IPS-18a (cell line): ENCODE measurements at regions not wholly inside any gene's neighbourhood (a gene's known extent, or its start where the extent isn't known, plus 50 kb on each side); places are given as distances from the start of the nearest gene placed in this dataset.

Source experiments
- H3K27ac ChIP-seq: one replicate; pipeline ENCODE4 v1.5.1; 2013; ENCODE audit warnings: low read length
- H3K27me3 ChIP-seq: one replicate; pipeline ENCODE4 v1.6.1; 2013; ENCODE audit warnings: mild to moderate bottlenecking, low read length; ENCODE audit not compliant: control insufficient read depth, insufficient read depth
- H3K36me3 ChIP-seq: one replicate; pipeline ENCODE4 v1.6.1; 2013; ENCODE audit warnings: low read depth, low read length; ENCODE audit not compliant: control insufficient read depth
- H3K4me1 ChIP-seq: one replicate; pipeline ENCODE4 v1.6.1; 2013; ENCODE audit warnings: low read depth, low read length; ENCODE audit not compliant: control insufficient read depth
- H3K4me3 ChIP-seq: one replicate; pipeline ENCODE4 v1.5.1; 2013; ENCODE audit warnings: low read length
- H3K9ac ChIP-seq: one replicate; pipeline ENCODE4 v1.6.1; 2013; ENCODE audit warnings: mild to moderate bottlenecking, low read length, moderate library complexity
- H3K9me3 ChIP-seq: one replicate; pipeline ENCODE4 v1.6.1; 2013; ENCODE audit warnings: low read depth, low read length; ENCODE audit not compliant: control insufficient read depth

GRCh38 chr18:66999003-66999402 is 395.1 kb upstream of the CDH19 start:
- Histone ChIP-seq H3K36me3 (no peaks in the 10 kb centered on the region), H3K4me3 (no peak overlapping the region), H3K4me1 (no peaks in the 10 kb centered on the region), H3K9me3 (no peaks in the 10 kb centered on the region), H3K27ac (no peak overlapping the region), H3K9ac (no peak overlapping the region), H3K27me3 (no peaks in the 10 kb centered on the region)

GRCh38 chr18:66995270-66995669 is 391.4 kb upstream of the CDH19 start:
- H3K36me3 ChIP-seq: no peaks in the 10 kb centered on the region
- H3K27ac ChIP-seq: no peak overlapping the region
- H3K4me1 ChIP-seq: no peaks in the 10 kb centered on the region
- H3K9me3 ChIP-seq: no peaks in the 10 kb centered on the region
- no peak overlapping the region for H3K4me3 ChIP-seq
- no peaks in the 10 kb centered on the region for H3K27me3 ChIP-seq
- no peak overlapping the region for H3K9ac ChIP-seq

- H3K27me3 ChIP-seq: no peaks in the 10 kb centered on the region
- H3K27ac ChIP-seq: no peak overlapping the region
- no peak overlapping the region for H3K9ac ChIP-seq
Observed at GRCh38 chr18:66994790-66995189, 390.9 kb upstream of the CDH19 start.

DNA sequence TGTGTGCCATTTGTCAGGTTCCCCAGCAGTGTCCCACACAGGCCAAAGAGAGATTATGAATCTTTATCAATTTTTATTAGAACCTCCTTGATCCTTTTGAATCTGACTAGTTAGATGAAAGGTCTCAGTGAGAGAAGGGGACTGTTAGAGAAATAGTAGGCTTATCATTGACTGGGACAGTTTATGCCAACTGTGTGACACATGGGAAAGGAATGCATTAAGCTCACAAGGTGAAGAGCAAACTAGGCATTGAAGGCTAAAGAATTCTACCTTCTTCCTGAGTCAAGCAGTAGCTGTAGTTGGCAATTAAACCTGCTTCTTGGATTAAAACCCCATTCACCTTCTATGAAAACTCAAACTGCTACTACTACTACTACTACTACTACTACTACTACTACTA is 389.6 kb upstream of the CDH19 start:
- Histone ChIP-seq H3K9me3 (no peaks in the 10 kb centered on the region), H3K9ac (no peak overlapping the region), H3K36me3 (no peaks in the 10 kb centered on the region), H3K4me1 (no peaks in the 10 kb centered on the region), H3K27ac (no peak overlapping the region), H3K4me3 (no peak overlapping the region), H3K27me3 (no peaks in the 10 kb centered on the region)

More at GRCh38 chr18:66994790-66995189, 390.9 kb upstream of the CDH19 start:
- Histone ChIP-seq H3K4me3 (no peak overlapping the region), H3K36me3 (no peaks in the 10 kb centered on the region), H3K9me3 (no peaks in the 10 kb centered on the region), H3K4me1 (no peaks in the 10 kb centered on the region)

GRCh38 chr18:66990909-66991308 is 387.0 kb upstream of the CDH19 start:
- H3K27me3 ChIP-seq: no peaks in the 10 kb centered on the region
- no peaks in the 10 kb centered on the region for H3K36me3 ChIP-seq
- no peak overlapping the region for H3K9ac ChIP-seq
- H3K9me3 ChIP-seq: no peaks in the 10 kb centered on the region
- no peaks in the 10 kb centered on the region for H3K4me1 ChIP-seq
- H3K4me3 ChIP-seq: no peak overlapping the region
- H3K27ac ChIP-seq: no peak overlapping the region

DNA sequence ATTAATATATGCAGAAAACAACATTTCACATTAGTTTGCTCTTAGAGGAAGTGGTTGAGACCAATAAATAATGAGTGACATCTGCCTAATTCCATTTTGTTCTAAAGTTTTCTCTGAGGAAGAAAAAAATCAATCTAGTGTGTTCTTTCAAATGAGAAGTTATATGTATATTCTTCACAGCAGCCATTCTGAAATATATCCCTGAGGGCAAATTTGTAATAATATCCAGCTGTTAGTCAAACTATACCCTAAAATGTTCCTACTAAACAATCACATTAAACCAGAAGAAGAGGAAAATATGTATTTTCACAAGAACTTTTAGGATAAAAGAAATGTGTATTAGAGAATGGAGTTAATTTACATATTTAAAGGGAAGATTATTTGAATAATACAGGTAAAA is 375.1 kb upstream of the CDH19 start:
- no peaks in the 10 kb centered on the region for H3K9me3 ChIP-seq
- H3K4me1 ChIP-seq: peaks cover 3% of the 10 kb centered on the region
- H3K4me3 ChIP-seq: no peak overlapping the region
- no peak overlapping the region for H3K27ac ChIP-seq
- H3K36me3 ChIP-seq: no peaks in the 10 kb centered on the region
- no peaks in the 10 kb centered on the region for H3K27me3 ChIP-seq
- no peak overlapping the region for H3K9ac ChIP-seq

DNA sequence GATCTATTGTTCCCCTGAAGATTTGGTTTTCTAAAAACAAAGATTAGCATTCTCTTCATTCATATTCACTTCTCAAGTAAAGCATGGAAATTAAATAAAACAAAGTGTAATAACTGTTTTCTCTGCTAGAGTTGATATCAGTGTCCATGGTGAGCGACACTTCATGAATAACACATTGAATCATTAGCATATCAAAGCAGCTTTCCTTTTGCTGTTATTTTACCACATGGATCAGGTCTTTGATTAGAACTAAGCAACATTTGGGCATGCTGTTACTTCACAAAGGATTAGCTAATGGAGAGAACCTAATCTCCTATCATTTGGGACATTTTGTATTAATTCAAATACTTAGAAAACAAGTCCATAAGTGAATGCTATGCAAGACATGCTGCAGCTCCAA is 368.8 kb upstream of the CDH19 start:
- no peak overlapping the region for H3K9ac ChIP-seq
- H3K4me3 ChIP-seq: no peak overlapping the region
- no peaks in the 10 kb centered on the region for H3K27me3 ChIP-seq
- peaks cover 10% of the 10 kb centered on the region for H3K4me1 ChIP-seq
- no peaks in the 10 kb centered on the region for H3K9me3 ChIP-seq
- no peaks in the 10 kb centered on the region for H3K36me3 ChIP-seq
- no peak overlapping the region for H3K27ac ChIP-seq

- Histone ChIP-seq H3K27ac (no peak overlapping the region), H3K36me3 (no peaks in the 10 kb centered on the region), H3K27me3 (no peaks in the 10 kb centered on the region), H3K4me1 (peaks cover 10% of the 10 kb centered on the region), H3K9ac (no peak overlapping the region), H3K4me3 (no peak overlapping the region), H3K9me3 (no peaks in the 10 kb centered on the region)
Observed at GRCh38 chr18:66971960-66972359, 368.1 kb upstream of the CDH19 start.

DNA sequence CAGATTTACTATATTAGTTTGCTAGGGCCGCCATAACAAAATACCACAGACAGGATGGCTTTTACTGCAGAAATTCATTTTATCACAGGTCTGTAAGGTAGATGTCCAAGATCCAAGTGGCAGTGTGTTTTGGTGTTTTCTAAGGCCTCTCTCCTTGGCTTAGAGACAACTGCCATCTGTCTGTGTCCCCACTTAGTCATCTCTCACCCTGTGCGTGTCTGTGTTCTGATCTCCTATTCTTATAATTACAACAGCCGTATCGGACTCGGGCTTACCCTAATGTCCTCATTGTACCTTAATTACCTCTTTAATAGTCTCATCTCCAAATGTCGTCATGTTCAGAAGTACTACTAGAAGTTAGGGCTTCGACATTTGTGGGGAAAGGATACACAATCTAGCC is 362.3 kb upstream of the CDH19 start:
- H3K27me3 ChIP-seq: no peaks in the 10 kb centered on the region
- H3K9me3 ChIP-seq: no peaks in the 10 kb centered on the region
- no peak overlapping the region for H3K9ac ChIP-seq
- no peaks in the 10 kb centered on the region for H3K36me3 ChIP-seq
- H3K27ac ChIP-seq: no peak overlapping the region
- H3K4me1 ChIP-seq: no peaks in the 10 kb centered on the region
- H3K4me3 ChIP-seq: no peak overlapping the region

DNA sequence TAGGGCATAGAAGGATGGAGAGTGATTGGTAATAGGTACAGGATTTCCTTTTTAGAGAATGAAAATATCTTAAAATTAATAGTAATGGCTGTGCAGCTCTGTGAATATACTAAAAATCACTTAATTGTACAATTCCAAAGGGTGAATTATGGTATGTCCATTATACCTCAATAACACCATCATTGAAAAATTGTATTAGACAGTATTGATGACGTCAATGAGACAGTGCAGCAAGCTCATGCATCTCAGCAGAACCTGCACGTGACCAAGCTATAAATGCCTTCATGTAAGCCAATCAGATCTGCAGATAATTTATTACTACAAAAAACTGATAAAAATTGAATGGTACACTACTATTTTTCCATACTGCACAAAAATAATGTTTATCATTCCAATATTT is 354.4 kb upstream of the CDH19 start:
- Histone ChIP-seq H3K27me3 (no peaks in the 10 kb centered on the region), H3K27ac (no peak overlapping the region), H3K4me3 (no peak overlapping the region), H3K9me3 (no peaks in the 10 kb centered on the region), H3K9ac (no peak overlapping the region), H3K4me1 (no peaks in the 10 kb centered on the region), H3K36me3 (no peaks in the 10 kb centered on the region)

GRCh38 chr18:66951750-66952149 is 347.9 kb upstream of the CDH19 start:
- Histone ChIP-seq H3K36me3 (no peaks in the 10 kb centered on the region), H3K27me3 (no peaks in the 10 kb centered on the region), H3K4me3 (no peak overlapping the region), H3K9me3 (no peaks in the 10 kb centered on the region), H3K27ac (no peak overlapping the region), H3K4me1 (no peaks in the 10 kb centered on the region), H3K9ac (no peak overlapping the region)

- Histone ChIP-seq H3K4me1 (no peaks in the 10 kb centered on the region), H3K4me3 (no peak overlapping the region), H3K9ac (no peak overlapping the region), H3K27ac (no peak overlapping the region), H3K9me3 (no peaks in the 10 kb centered on the region), H3K36me3 (no peaks in the 10 kb centered on the region), H3K27me3 (no peaks in the 10 kb centered on the region)
Observed at GRCh38 chr18:66949419-66949818, 345.5 kb upstream of the CDH19 start.
